CD14-positive monocyte (primary cell): ENCODE measurements at regions not wholly inside any gene's neighbourhood (a gene's known extent, or its start where the extent isn't known, plus 50 kb on each side); places are given as distances from the start of the nearest gene placed in this dataset.

Experiments used
- DNase-seq, 3 donors: peaks; one replicate each; pipeline ENCODE4 v3.0.0-alpha.2; 2011 to 2022
- H2AFZ ChIP-seq: 2 replicates; pipeline ENCODE4 v1.6.0; 2012; ENCODE audit warnings: mild to moderate bottlenecking, low read depth, low read length, inconsistent platforms; ENCODE audit not compliant: insufficient read depth, poor library complexity, severe bottlenecking
- H3K27ac ChIP-seq, 2 donors: 1 replicate in 1 of 2; 2 replicates in 1 of 2; pipeline ENCODE4 v1.5.1; 2012 to 2013; ENCODE audit warnings: low read length in 2 of 2, control low read depth in 1 of 2, inconsistent platforms in 1 of 2, low read depth in 1 of 2, mild to moderate bottlenecking in 1 of 2
- H3K27me3 ChIP-seq, 2 donors: one replicate each; pipeline versions ENCODE4 v1.6.0 to v1.6.1; 2011 to 2013; ENCODE audit warnings: low read length in 2 of 2; ENCODE audit not compliant: control insufficient read depth in 2 of 2, insufficient read depth in 2 of 2
- H3K36me3 ChIP-seq, 2 donors: replicated peaks in 1 of 2; 1 replicate in 1 of 2; 2 replicates in 1 of 2; pipeline versions ENCODE4 v1.5.1 to v1.6.1; 2012 to 2013; ENCODE audit warnings: low read length in 2 of 2, control low read depth in 1 of 2, inconsistent platforms in 1 of 2, mild to moderate bottlenecking in 1 of 2; ENCODE audit not compliant: insufficient read depth in 2 of 2, control insufficient read depth in 1 of 2
- H3K4me1 ChIP-seq, 2 donors: 1 replicate in 1 of 2; 2 replicates in 1 of 2; pipeline versions ENCODE4 v1.5.1 to v1.6.1; 2012 to 2013; ENCODE audit warnings: low read length in 2 of 2, control low read depth in 1 of 2, inconsistent platforms in 1 of 2, mild to moderate bottlenecking in 1 of 2, moderate library complexity in 1 of 2; ENCODE audit not compliant: insufficient read depth in 2 of 2, control insufficient read depth in 1 of 2
- H3K4me2 ChIP-seq: replicated peaks from 2 replicates; pipeline ENCODE3; 2012; ENCODE audit warnings: low read length, moderate library complexity, mild to moderate bottlenecking; ENCODE audit not compliant: poor library complexity, severe bottlenecking; ENCODE audit errors: extremely low read depth
- H3K4me3 ChIP-seq, 3 experiments: fragments of 200-600 bp in 1 of 3; sonication (generic) in 1 of 3; replicated peaks in 1 of 3; 1 replicate in 2 of 3; 2 replicates in 1 of 3; pipeline ENCODE4 v1.5.1; 2011 to 2013; ENCODE audit warnings: low read length in 3 of 3, mild to moderate bottlenecking in 3 of 3, control low read depth in 2 of 3, low read depth in 2 of 3, inconsistent platforms in 1 of 3, moderate library complexity in 1 of 3
- H3K79me2 ChIP-seq: 2 replicates; pipeline ENCODE4 v1.6.0; 2012; ENCODE audit warnings: mild to moderate bottlenecking, control low read depth, inconsistent platforms, low read length, moderate library complexity; ENCODE audit not compliant: insufficient read depth
- H3K9ac ChIP-seq: 2 replicates; pipeline ENCODE4 v1.6.0; 2017; ENCODE audit warnings: low read length, mild to moderate bottlenecking; ENCODE audit not compliant: insufficient read depth, poor library complexity, severe bottlenecking
- H3K9me3 ChIP-seq, 2 donors: replicated peaks in 1 of 2; 1 replicate in 1 of 2; 2 replicates in 1 of 2; pipeline versions ENCODE4 v1.5.1 to v1.6.1; 2012 to 2013; ENCODE audit warnings: low read length in 2 of 2, control low read depth in 1 of 2; ENCODE audit not compliant: control insufficient read depth in 1 of 2, insufficient read depth in 1 of 2
- H4K20me1 ChIP-seq: 2 replicates; pipeline ENCODE4 v1.6.0; 2012; ENCODE audit warnings: mild to moderate bottlenecking, low read length, control low read depth, moderate library complexity; ENCODE audit not compliant: insufficient read depth
- H3K27ac Mint-ChIP-seq, 7 donors: one replicate each; pipeline ENCODE4 v1.8.0; 2020; ENCODE audit warnings: mild to moderate bottlenecking in 7 of 7, mixed read lengths in 7 of 7, moderate library complexity in 6 of 7, inconsistent platforms in 2 of 7
- H3K27me3 Mint-ChIP-seq, 3 donors: one replicate each; pipeline ENCODE4 v1.8.0; 2021 to 2022; ENCODE audit warnings: low read depth in 3 of 3, mild to moderate bottlenecking in 3 of 3, mixed read lengths in 3 of 3, moderate library complexity in 3 of 3, inconsistent platforms in 1 of 3
- H3K36me3 Mint-ChIP-seq, 2 donors: one replicate each; pipeline ENCODE4 v1.8.0; 2020; ENCODE audit warnings: mixed read lengths in 2 of 2, inconsistent platforms in 1 of 2, mild to moderate bottlenecking in 1 of 2
- H3K4me1 Mint-ChIP-seq: one replicate; pipeline ENCODE4 v1.8.0; 2020; ENCODE audit warnings: mild to moderate bottlenecking, mixed read lengths
- H3K4me3 Mint-ChIP-seq, 2 donors: one replicate each; pipeline ENCODE4 v1.8.0; 2020; ENCODE audit warnings: mild to moderate bottlenecking in 2 of 2, mixed read lengths in 2 of 2, moderate library complexity in 1 of 2
- H3K9me3 Mint-ChIP-seq, 7 donors: one replicate each; pipeline ENCODE4 v1.8.0; 2020 to 2022; ENCODE audit warnings: mixed read lengths in 7 of 7, mild to moderate bottlenecking in 6 of 7, moderate library complexity in 6 of 7, inconsistent platforms in 2 of 7
- WGBS: methylation state at CpG from one replicate; pipeline ENCODE4 v1.1.5; 2013; ENCODE audit warnings: missing lambda C conversion rate; ENCODE audit not compliant: insufficient coverage; 5-methylcytosine and 5-hydroxymethylcytosine counted together
- intact Hi-C, 2 donors: fragments of 100-400 bp; cut with micrococcal nuclease; formaldehyde crosslinking; loops; one replicate each; pipeline versions ENCODE4 v1.15.0 to v1.15.1; 2023
- TF ChIP-seq, protein P1 (sequence below): fragments of 200-600 bp; IDR thresholded peaks from one replicate; pipeline ENCODE4 v1.8.0; 2022; ENCODE audit warnings: antibody characterized with exemption, mild to moderate bottlenecking

DNA sequence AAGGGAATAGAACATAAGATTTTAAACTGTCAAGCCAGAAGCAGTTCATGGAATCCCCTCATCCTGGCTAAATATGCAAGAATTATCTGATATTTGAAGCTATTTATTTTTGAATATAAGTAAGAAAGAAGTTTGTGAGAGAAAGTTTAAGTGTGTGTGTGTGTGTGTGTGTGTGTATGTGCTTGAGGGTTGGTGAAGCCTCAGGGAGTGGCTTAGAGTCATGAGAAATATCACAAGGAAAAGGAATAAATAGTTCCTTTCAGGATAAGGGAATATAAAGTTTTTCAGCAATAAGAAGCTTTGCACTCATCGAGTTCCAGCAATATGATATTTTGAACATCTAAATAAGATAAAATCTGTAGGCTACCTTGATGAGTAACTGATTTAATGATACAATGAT, 359.6 kb downstream of the MEIS1 start:
- H3K27me3 ChIP-seq = no peaks in the 10 kb centered on the region
- DNase-seq = no peak
- intact Hi-C loops = no loop called here
- no CpG with 5 or more reads among the region's 1 CpG for WGBS
- Mint-ChIP-seq H3K9me3 (peaks cover 0 to 8% (median 0%) of the 10 kb centered on the region in 7 donors), H3K36me3 (no peaks in the 10 kb centered on the region), H3K27me3 (peaks cover 0 to 4% (median 2%) of the 10 kb centered on the region in 3 donors), H3K27ac (no peak overlapping the region), H3K4me3 (no peak overlapping the region), H3K4me1 (no peaks in the 10 kb centered on the region)
- no peak overlapping the region for H3K4me3 ChIP-seq
- H3K9me3 ChIP-seq = peaks cover 0 to 3% of the 10 kb centered on the region in 2 donors
- H2AFZ ChIP-seq = no peak overlapping the region
- no peaks in the 10 kb centered on the region for H3K79me2 ChIP-seq
- H3K4me2 ChIP-seq = no peak overlapping the region
- no peak overlapping the region for H3K27ac ChIP-seq
- H3K36me3 ChIP-seq = no peaks in the 10 kb centered on the region
- H3K9ac ChIP-seq = no peak overlapping the region
- H4K20me1 ChIP-seq = no peaks in the 10 kb centered on the region
- TF ChIP-seq, protein P1, sequence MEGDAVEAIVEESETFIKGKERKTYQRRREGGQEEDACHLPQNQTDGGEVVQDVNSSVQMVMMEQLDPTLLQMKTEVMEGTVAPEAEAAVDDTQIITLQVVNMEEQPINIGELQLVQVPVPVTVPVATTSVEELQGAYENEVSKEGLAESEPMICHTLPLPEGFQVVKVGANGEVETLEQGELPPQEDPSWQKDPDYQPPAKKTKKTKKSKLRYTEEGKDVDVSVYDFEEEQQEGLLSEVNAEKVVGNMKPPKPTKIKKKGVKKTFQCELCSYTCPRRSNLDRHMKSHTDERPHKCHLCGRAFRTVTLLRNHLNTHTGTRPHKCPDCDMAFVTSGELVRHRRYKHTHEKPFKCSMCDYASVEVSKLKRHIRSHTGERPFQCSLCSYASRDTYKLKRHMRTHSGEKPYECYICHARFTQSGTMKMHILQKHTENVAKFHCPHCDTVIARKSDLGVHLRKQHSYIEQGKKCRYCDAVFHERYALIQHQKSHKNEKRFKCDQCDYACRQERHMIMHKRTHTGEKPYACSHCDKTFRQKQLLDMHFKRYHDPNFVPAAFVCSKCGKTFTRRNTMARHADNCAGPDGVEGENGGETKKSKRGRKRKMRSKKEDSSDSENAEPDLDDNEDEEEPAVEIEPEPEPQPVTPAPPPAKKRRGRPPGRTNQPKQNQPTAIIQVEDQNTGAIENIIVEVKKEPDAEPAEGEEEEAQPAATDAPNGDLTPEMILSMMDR = no peak
- no peaks in the 10 kb centered on the region for H3K4me1 ChIP-seq

DNA sequence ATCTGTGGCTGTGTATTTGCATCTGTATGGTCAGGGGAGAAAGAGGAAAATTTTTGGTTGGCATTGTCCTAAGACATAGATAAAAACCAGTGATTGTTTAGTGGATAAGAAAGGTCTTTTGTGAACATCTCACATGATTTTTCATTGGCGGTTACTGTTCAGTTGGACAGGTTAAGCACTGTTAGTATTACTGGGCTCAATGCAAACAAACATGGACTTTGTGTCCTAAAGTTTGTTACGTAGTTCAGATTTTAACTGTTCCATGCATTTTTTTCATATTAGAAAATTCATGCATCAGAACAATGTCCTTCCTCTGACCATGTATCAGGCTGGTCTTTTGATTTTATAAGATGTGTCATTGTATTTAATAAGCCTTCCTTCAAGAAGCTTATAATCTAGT, 368.0 kb downstream of the MEIS1 start:
- Mint-ChIP-seq H3K4me1 (no peaks in the 10 kb centered on the region), H3K27ac (no peak overlapping the region), H3K36me3 (no peaks in the 10 kb centered on the region), H3K4me3 (no peak overlapping the region), H3K27me3 (peaks cover 0 to 2% (median 1%) of the 10 kb centered on the region in 3 donors), H3K9me3 (peaks cover 0 to 10% (median 5%) of the 10 kb centered on the region in 7 donors)
- Histone ChIP-seq H3K79me2 (no peaks in the 10 kb centered on the region), H3K4me1 (no peaks in the 10 kb centered on the region), H3K27ac (no peak overlapping the region), H2AFZ (no peak overlapping the region), H3K9ac (no peak overlapping the region), H4K20me1 (no peaks in the 10 kb centered on the region), H3K9me3 (no peaks in the 10 kb centered on the region), H3K27me3 (no peaks in the 10 kb centered on the region), H3K36me3 (no peaks in the 10 kb centered on the region), H3K4me3 (no peak overlapping the region), H3K4me2 (no peak overlapping the region)
- no peak for DNase-seq
- no CpG with 5 or more reads among the region's 2 CpGs for WGBS
- TF ChIP-seq, protein P1 = no peak
- intact Hi-C loops = no loop called here
